OCI-LY7 (cell line): ENCODE measurements at regions not wholly inside any gene's neighbourhood (a gene's known extent, or its start where the extent isn't known, plus 50 kb on each side); places are given as distances from the start of the nearest gene placed in this dataset.

Source experiments
- BruUV-seq: library from RNA; stranded (reverse); fragments of 400-500 nt; replicated peaks from 2 replicates; lab custom pipeline; 2021; lab: Mats Ljungman, UMichigan
- CTCF ChIA-PET: fragments of 300-600 bp; sonication (Branson Sonifier 250); formaldehyde crosslinking; loops from one replicate; lab custom pipeline; 2022; ENCODE audit warnings: antibody characterized with exemption; ENCODE audit not compliant: unreplicated experiment; lab: Charles Lee
- POLR2A ChIA-PET: fragments of 300-600 bp; sonication (Branson Sonifier 250); formaldehyde crosslinking; loops from one replicate; lab custom pipeline; 2022; ENCODE audit warnings: antibody characterized with exemption; lab: Charles Lee
- DNase-seq: peaks from one replicate; pipeline ENCODE4 v3.0.0-alpha.2; 2015; ENCODE audit warnings: low spot score
- H2AFZ ChIP-seq: fragments of 200-600 bp; sonication (generic), shearing (Covaris generic); 2 replicates; pipeline ENCODE4 v1.6.1; 2014; ENCODE audit warnings: mild to moderate bottlenecking, antibody characterized with exemption, low read length, moderate library complexity
- H3K27ac ChIP-seq: fragments of 200-600 bp; sonication (generic); 2 replicates; pipeline ENCODE4 v1.5.1; 2014; ENCODE audit warnings: mixed run types, low read depth, mild to moderate bottlenecking, moderate library complexity, low read length, inconsistent platforms; ENCODE audit not compliant: poor library complexity, severe bottlenecking
- H3K36me3 ChIP-seq: fragments of 200-600 bp; sonication (generic); 2 replicates; pipeline ENCODE4 v1.6.1; 2014; ENCODE audit warnings: mild to moderate bottlenecking, antibody characterized with exemption, low read length, moderate library complexity, mixed read lengths; ENCODE audit not compliant: insufficient read depth
- H3K4me1 ChIP-seq: fragments of 200-600 bp; sonication (generic); 2 replicates; pipeline ENCODE4 v1.5.1; 2014; ENCODE audit warnings: mild to moderate bottlenecking, low read length; ENCODE audit not compliant: insufficient read depth, poor library complexity, severe bottlenecking
- H3K4me2 ChIP-seq: fragments of 200-600 bp; sonication (generic); 2 replicates; pipeline ENCODE4 v1.6.1; 2014; ENCODE audit warnings: mild to moderate bottlenecking, low read length
- H3K4me3 ChIP-seq: fragments of 200-600 bp; sonication (generic); 2 replicates; pipeline ENCODE4 v1.5.1; 2014; ENCODE audit warnings: mild to moderate bottlenecking, low read depth, low read length; ENCODE audit not compliant: poor library complexity, severe bottlenecking
- H3K79me2 ChIP-seq: fragments of 200-600 bp; sonication (generic); 2 replicates; pipeline ENCODE4 v1.6.1; 2016; ENCODE audit warnings: low read depth, mild to moderate bottlenecking, low read length, moderate library complexity, mixed read lengths; ENCODE audit not compliant: insufficient read depth
- H3K9me2 ChIP-seq: fragments of 200-600 bp; sonication (generic); 2 replicates; pipeline ENCODE4 v1.6.1; 2016; ENCODE audit warnings: mild to moderate bottlenecking, low read length, mixed read lengths; ENCODE audit not compliant: insufficient read depth
- H3K9me3 ChIP-seq: fragments of 200-600 bp; sonication (generic); 2 replicates; pipeline ENCODE4 v1.6.1; 2014; ENCODE audit warnings: mild to moderate bottlenecking, mixed run types, low read length, mixed read lengths
- H4K20me1 ChIP-seq: fragments of 200-600 bp; sonication (generic); 2 replicates; pipeline ENCODE4 v1.6.1; 2014; ENCODE audit warnings: mild to moderate bottlenecking, antibody characterized with exemption, low read length, moderate library complexity, mixed read lengths; ENCODE audit not compliant: insufficient read depth
- CTCF ChIP-seq: fragments of 200-600 bp; sonication (generic); conservative IDR thresholded peaks from 2 replicates; pipeline ENCODE4 v1.5.1; 2014; ENCODE audit warnings: mild to moderate bottlenecking, antibody characterized with exemption, low read length, moderate library complexity, mixed read lengths
- EZH2phosphoT487 ChIP-seq: fragments of 200-600 bp; sonication (generic); IDR thresholded peaks from 2 replicates; pipeline ENCODE4 v1.6.1; 2018; ENCODE audit warnings: low read depth, borderline replicate concordance, mild to moderate bottlenecking, mixed run types, antibody characterized with exemption, low read length, moderate library complexity, mixed read lengths
- intact Hi-C: fragments of 100-400 bp; cut with micrococcal nuclease; formaldehyde crosslinking; loops from one replicate; pipeline ENCODE4 v1.10.0; 2022; ENCODE audit not compliant: unreplicated experiment

- ChIA-PET CTCF (no interaction called here), POLR2A (interaction anchor here (0.6 to 1.3 kb wide), 3 partner anchors 11 to 92 kb away, joined by 3 to 5 read pairs (median 4); no protein-coding TSS in a partner anchor)
- no TSS peak for BruUV-seq
Observed at GRCh38 chr1:203968761-203969160, 104.2 kb upstream of the SOX13 start.

GRCh38 chr1:203969846-203970245, 103.1 kb upstream of the SOX13 start:
- Histone ChIP-seq H2AFZ (no peak overlapping the region), H3K4me2 (no peak overlapping the region), H3K9me3 (peaks cover 26% of the 10 kb centered on the region), H3K9me2 (no peaks in the 10 kb centered on the region), H3K4me3 (no peak overlapping the region), H3K36me3 (no peaks in the 10 kb centered on the region), H4K20me1 (no peaks in the 10 kb centered on the region), H3K27ac (no peak overlapping the region), H3K4me1 (no peaks in the 10 kb centered on the region), H3K79me2 (no peaks in the 10 kb centered on the region)
- intact Hi-C loops: loop anchor here (10.0 kb wide), 1 partner anchor 1175 kb away; no protein-coding TSS in a partner anchor
- POLR2A ChIA-PET: interaction anchor here (1.3 kb wide), 1 partner anchor 25 kb away, joined by 3 read pairs; no protein-coding TSS in a partner anchor
- TF ChIP-seq CTCF (no peak), EZH2phosphoT487 (no peak)
- BruUV-seq: no TSS peak
- no peak for DNase-seq
- CTCF ChIA-PET: no interaction called here

More at GRCh38 chr1:203968761-203969160, 104.2 kb upstream of the SOX13 start:
- no peak for DNase-seq
- no peaks in the 10 kb centered on the region for H3K36me3 ChIP-seq
- H3K4me1 ChIP-seq: no peaks in the 10 kb centered on the region
- H3K4me3 ChIP-seq: no peak overlapping the region
- no peaks in the 10 kb centered on the region for H4K20me1 ChIP-seq
- H3K9me2 ChIP-seq: no peaks in the 10 kb centered on the region
- peaks cover 30% of the 10 kb centered on the region for H3K9me3 ChIP-seq
- no peaks in the 10 kb centered on the region for H3K79me2 ChIP-seq
- H3K4me2 ChIP-seq: no peak overlapping the region
- no peak overlapping the region for H3K27ac ChIP-seq
- no peak overlapping the region for H2AFZ ChIP-seq
- no peak for TF ChIP-seq EZH2phosphoT487
- intact Hi-C loops: loop anchor here (10.0 kb wide), 1 partner anchor 1176 kb away; no protein-coding TSS in a partner anchor

GRCh38 chr1:203985044-203985443, 87.9 kb upstream of the SOX13 start:
- no peak overlapping the region for H3K4me3 ChIP-seq
- no peaks in the 10 kb centered on the region for H3K9me2 ChIP-seq
- H3K9me3 ChIP-seq: no peaks in the 10 kb centered on the region
- no TSS peak for BruUV-seq
- ChIA-PET POLR2A (interaction anchor here (0.7 kb wide), 1 partner anchor 316 kb away, joined by 4 read pairs; no protein-coding TSS in a partner anchor), CTCF (no interaction called here)
- H3K27ac ChIP-seq: no peak overlapping the region
- H3K4me2 ChIP-seq: no peak overlapping the region
- H3K79me2 ChIP-seq: no peaks in the 10 kb centered on the region
- TF ChIP-seq EZH2phosphoT487 (no peak), CTCF (no peak)
- intact Hi-C loops: no loop called here
- DNase-seq: no peak
- H3K36me3 ChIP-seq: no peaks in the 10 kb centered on the region
- no peaks in the 10 kb centered on the region for H4K20me1 ChIP-seq
- H3K4me1 ChIP-seq: no peaks in the 10 kb centered on the region
- no peak overlapping the region for H2AFZ ChIP-seq
